Spleen (tissue), 11 donors: ENCODE measurements at regions not wholly inside any gene's neighbourhood (a gene's known extent, or its start where the extent isn't known, plus 50 kb on each side); places are given as distances from the start of the nearest gene placed in this dataset.

ENCODE experiments used
- DNase-seq: peaks from one replicate; pipeline ENCODE4 v3.0.0-alpha.2; 2020
- H3K27ac ChIP-seq, 8 donors: fragments of 200-600 bp; sonication (generic) in 7 of 8; 1 replicate in 4 of 8; 2 replicates in 4 of 8; pipeline versions ENCODE4 v1.5.0 to v1.8.0; 2016 to 2021; ENCODE audit warnings: inconsistent platforms in 4 of 8, mild to moderate bottlenecking in 4 of 8, moderate library complexity in 1 of 8
- H3K27me3 ChIP-seq, 7 donors: fragments of 200-600 bp; sonication (generic) in 6 of 7; replicated peaks in 1 of 7; 1 replicate in 4 of 7; 2 replicates in 3 of 7; pipeline versions ENCODE4 v1.5.0 to v1.8.0; 2016 to 2021; ENCODE audit warnings: inconsistent platforms in 3 of 7, mild to moderate bottlenecking in 1 of 7
- H3K36me3 ChIP-seq, 6 donors: fragments of 200-600 bp; sonication (generic) in 5 of 6; 1 replicate in 4 of 6; 2 replicates in 2 of 6; pipeline versions ENCODE4 v1.5.0 to v1.8.0; 2016 to 2021; ENCODE audit warnings: inconsistent platforms in 2 of 6
- H3K4me1 ChIP-seq, 6 donors: fragments of 200-600 bp; sonication (generic) in 5 of 6; 1 replicate in 3 of 6; 2 replicates in 3 of 6; pipeline versions ENCODE4 v1.5.0 to v1.8.0; 2016 to 2021; ENCODE audit warnings: inconsistent platforms in 3 of 6
- H3K4me3 ChIP-seq, 8 donors: fragments of 200-600 bp; sonication (generic) in 7 of 8; 1 replicate in 4 of 8; 2 replicates in 4 of 8; pipeline versions ENCODE4 v1.5.0 to v1.8.0; 2016 to 2021; ENCODE audit warnings: inconsistent platforms in 4 of 8, mild to moderate bottlenecking in 4 of 8, moderate library complexity in 2 of 8
- H3K9me3 ChIP-seq, 8 donors: fragments of 200-600 bp; sonication (generic) in 7 of 8; 1 replicate in 4 of 8; 2 replicates in 4 of 8; pipeline versions ENCODE4 v1.5.0 to v1.8.0; 2016 to 2021; ENCODE audit warnings: inconsistent platforms in 4 of 8
- CTCF ChIP-seq, 11 experiments: fragments of 200-600 bp in 7 of 11; fragments of 450-650 bp in 4 of 11; sonication (generic) in 4 of 11; IDR thresholded peaks in 8 of 11; conservative IDR thresholded peaks in 3 of 11; 1 replicate in 7 of 11; 2 replicates in 4 of 11; pipeline versions ENCODE4 v1.4.0 to v1.8.0; 2016 to 2021; ENCODE audit warnings: antibody characterized with exemption in 11 of 11, inconsistent platforms in 4 of 11, mild to moderate bottlenecking in 1 of 11
- POLR2A ChIP-seq, 3 donors: fragments of 450-650 bp; IDR thresholded peaks; one replicate each; pipeline ENCODE4 v1.5.1; 2017; ENCODE audit warnings: antibody characterized with exemption in 3 of 3, mild to moderate bottlenecking in 1 of 3
- POLR2AphosphoS5 ChIP-seq, 3 donors: sonication (generic); formaldehyde crosslinking; IDR thresholded peaks; one replicate each; pipeline ENCODE4 v1.5.1; 2017; ENCODE audit warnings: antibody characterized with exemption in 3 of 3
- WGBS, 5 donors: extraction: QIAGEN DNeasy Blood & Tissue Kit in 3 of 5; methylation state at CpG; one replicate each; pipeline versions ENCODE4 v1.1.5 to v1.1.7; 2013 to 2018; 5-methylcytosine and 5-hydroxymethylcytosine counted together
- intact Hi-C: fragments of 100-400 bp; cut with DNase I; formaldehyde crosslinking; loops from one replicate; pipeline ENCODE4 v1.15.0; 2023; ENCODE audit warnings: low total_unique reads
- donor health status: healthy with polysubstance abuse.
- donor health status: DM: no; HTN: no; CAD: no; lungs with moderate emphysema.
- donor health status: DM: no; HTN: no; CAD: no.
- donor health status: Bipolar disorder and iron deficiency.
- donor health status: healthy.
- donor health status: DM: no; HTN: no; CAD: no.
- donor health status: DM: yes; HTN: yes; CAD: no.

GRCh38 chr3:171933441-171933840 lies 90.3 kb downstream of the TMEM212 start:
- Histone ChIP-seq H3K36me3 (no peaks in the 10 kb centered on the region), H3K4me3 (no peak overlapping the region), H3K9me3 (no peaks in the 10 kb centered on the region), H3K27me3 (no peaks in the 10 kb centered on the region), H3K4me1 (peaks cover 0 to 12% (median 0%) of the 10 kb centered on the region in 6 donors), H3K27ac (no peak overlapping the region)
- TF ChIP-seq POLR2AphosphoS5 (IDR thresholded peaks at IDR 0.05) (no peak), POLR2A (IDR thresholded peaks at IDR 0.05) (no peak)
- WGBS, 5 donors, result 69 to 90% (median 71%) methylated on average over 1 of the region's 1 CpG
- no peak for DNase-seq
- intact Hi-C loops, result no loop called here

- DNase-seq, result no peak
- H3K27me3 ChIP-seq, result no peaks in the 10 kb centered on the region
- TF ChIP-seq POLR2A (IDR thresholded peaks at IDR 0.05), result no peak
- TF ChIP-seq CTCF (IDR thresholded peaks at IDR 0.05 in 8 of 11, conservative IDR thresholded peaks at IDR 0.05 in 3 of 11), result no peak
- TF ChIP-seq POLR2AphosphoS5 (IDR thresholded peaks at IDR 0.05), result no peak
- no peak overlapping the region for H3K4me3 ChIP-seq
- no peaks in the 10 kb centered on the region for H3K9me3 ChIP-seq
- 66 to 84% (median 72%) methylated on average over 7 of the region's 7 CpGs for WGBS, 5 donors
- no peak overlapping the region for H3K27ac ChIP-seq
- intact Hi-C loops, result no loop called here
- H3K4me1 ChIP-seq, result peaks cover 0 to 12% (median 0%) of the 10 kb centered on the region in 6 donors
- no peaks in the 10 kb centered on the region for H3K36me3 ChIP-seq
Observed at GRCh38 chr3:171935261-171936123, 92.3 kb downstream of the TMEM212 start.

- Histone ChIP-seq H3K4me1 (peaks cover 0 to 12% (median 0%) of the 10 kb centered on the region in 6 donors), H3K27me3 (no peaks in the 10 kb centered on the region), H3K36me3 (no peaks in the 10 kb centered on the region), H3K9me3 (no peaks in the 10 kb centered on the region), H3K4me3 (no peak overlapping the region), H3K27ac (peak overlapping the region in 1 of 8 donors; percentile 9)
- 72 to 92% (median 74%) methylated on average over 6 of the region's 6 CpGs for WGBS, 5 donors
- no peak for DNase-seq
- no peak for TF ChIP-seq POLR2A (IDR thresholded peaks at IDR 0.05)
- no peak for TF ChIP-seq CTCF (IDR thresholded peaks at IDR 0.05 in 8 of 11, conservative IDR thresholded peaks at IDR 0.05 in 3 of 11)
- no peak for TF ChIP-seq POLR2AphosphoS5 (IDR thresholded peaks at IDR 0.05)
- intact Hi-C loops, result no loop called here
Observed at GRCh38 chr3:171936191-171936841, 93.2 kb downstream of the TMEM212 start.

- WGBS, 5 donors, result 79 to 100% (median 97%) methylated on average over 2 of the region's 2 CpGs
- no peaks in the 10 kb centered on the region for H3K9me3 ChIP-seq
- no peak overlapping the region for H3K4me3 ChIP-seq
- no peak for TF ChIP-seq CTCF (IDR thresholded peaks at IDR 0.05 in 8 of 11, conservative IDR thresholded peaks at IDR 0.05 in 3 of 11)
- TF ChIP-seq POLR2A (IDR thresholded peaks at IDR 0.05), result no peak
- no peak for TF ChIP-seq POLR2AphosphoS5 (IDR thresholded peaks at IDR 0.05)
- H3K27me3 ChIP-seq, result no peaks in the 10 kb centered on the region
- no peak overlapping the region for H3K27ac ChIP-seq
- intact Hi-C loops, result no loop called here
- peaks cover 0 to 18% (median under 1%) of the 10 kb centered on the region in 6 donors for H3K4me1 ChIP-seq
- H3K36me3 ChIP-seq, result no peaks in the 10 kb centered on the region
- no peak for DNase-seq
Observed at GRCh38 chr3:171939578-171939977, 96.4 kb downstream of the TMEM212 start.
